ENCODE measurements at regions not wholly inside any gene's neighbourhood (a gene's known extent, or its start where the extent isn't known, plus 50 kb on each side); places are given as distances from the start of the nearest gene placed in this dataset.
"Not testable (repeated sequence)": the region's sequence is repeated elsewhere in the genome, so short reads cannot be mapped to it uniquely, and the experiment has no call there.

GRCh38 chr1:191709215-191709614 lies 449.0 kb upstream of the RGS18 start:
- TF ChIP-seq CTCF (IDR thresholded peaks at IDR 0.05; ENCODE audit: low read depth, low read length, poor library complexity, severe bottlenecking), result no peak
- TF ChIP-seq EZH2phosphoT487 (IDR thresholded peaks at IDR 0.05; ENCODE audit: borderline replicate concordance, low read length), result no peak
- Histone ChIP-seq H3K36me3 (ENCODE audit: control insufficient read depth, low read length) (no peaks in the 10 kb centered on the region), H3K27ac (ENCODE audit: low read depth, low read length) (no peak overlapping the region), H3K4me2 (ENCODE audit: low read length) (no peak overlapping the region), H3K9me2 (replicated peaks; ENCODE audit: control insufficient read depth, low read length) (no peaks in the 10 kb centered on the region), H3K4me1 (ENCODE audit: control insufficient read depth, low read length) (no peaks in the 10 kb centered on the region), H3K4me3 (ENCODE audit: low read length) (no peak overlapping the region), H3K27me3 (ENCODE audit: control insufficient read depth, low read length) (no peaks in the 10 kb centered on the region), H4K20me1 (ENCODE audit: control insufficient read depth, insufficient read depth, low read depth, low read length) (no peaks in the 10 kb centered on the region), H3F3A (ENCODE audit: control insufficient read depth, insufficient read depth) (no peaks in the 10 kb centered on the region), H3K79me2 (ENCODE audit: control insufficient read depth, low read length) (no peaks in the 10 kb centered on the region), H3K9me3 (ENCODE audit: control insufficient read depth, insufficient read depth, low read length) (no peaks in the 10 kb centered on the region)

- no peaks in the 10 kb centered on the region for H3K79me2 ChIP-seq (ENCODE audit: control insufficient read depth, low read length)
- H3K9me2 ChIP-seq (replicated peaks; ENCODE audit: control insufficient read depth, low read length), result no peaks in the 10 kb centered on the region
- TF ChIP-seq CTCF (IDR thresholded peaks at IDR 0.05; ENCODE audit: low read depth, low read length, poor library complexity, severe bottlenecking), result no peak
- TF ChIP-seq EZH2phosphoT487 (IDR thresholded peaks at IDR 0.05; ENCODE audit: borderline replicate concordance, low read length), result no peak
- no peaks in the 10 kb centered on the region for H3F3A ChIP-seq (ENCODE audit: control insufficient read depth, insufficient read depth)
- H3K4me2 ChIP-seq (ENCODE audit: low read length), result no peak overlapping the region
- H4K20me1 ChIP-seq (ENCODE audit: control insufficient read depth, insufficient read depth, low read depth, low read length), result no peaks in the 10 kb centered on the region
- no peaks in the 10 kb centered on the region for H3K9me3 ChIP-seq (ENCODE audit: control insufficient read depth, insufficient read depth, low read length)
- no peaks in the 10 kb centered on the region for H3K36me3 ChIP-seq (ENCODE audit: control insufficient read depth, low read length)
- no peaks in the 10 kb centered on the region for H3K4me1 ChIP-seq (ENCODE audit: control insufficient read depth, low read length)
- H3K27ac ChIP-seq (ENCODE audit: low read depth, low read length), result no peak overlapping the region
- H3K27me3 ChIP-seq (ENCODE audit: control insufficient read depth, low read length), result no peaks in the 10 kb centered on the region
- H3K4me3 ChIP-seq (ENCODE audit: low read length), result no peak overlapping the region
Measured at GRCh38 chr1:191711961-191712360, 446.3 kb upstream of the RGS18 start.

GRCh38 chr1:191714845-191715244 lies 443.4 kb upstream of the RGS18 start:
- H3K9me2 ChIP-seq (replicated peaks; ENCODE audit: control insufficient read depth, low read length), result no peaks in the 10 kb centered on the region
- no peak overlapping the region for H3K27ac ChIP-seq (ENCODE audit: low read depth, low read length)
- no peak overlapping the region for H3K4me2 ChIP-seq (ENCODE audit: low read length)
- no peaks in the 10 kb centered on the region for H3K9me3 ChIP-seq (ENCODE audit: control insufficient read depth, insufficient read depth, low read length)
- H4K20me1 ChIP-seq (ENCODE audit: control insufficient read depth, insufficient read depth, low read depth, low read length), result no peaks in the 10 kb centered on the region
- no peak overlapping the region for H3K4me3 ChIP-seq (ENCODE audit: low read length)
- H3F3A ChIP-seq (ENCODE audit: control insufficient read depth, insufficient read depth), result no peaks in the 10 kb centered on the region
- TF ChIP-seq CTCF (IDR thresholded peaks at IDR 0.05; ENCODE audit: low read depth, low read length, poor library complexity, severe bottlenecking) (no peak), EZH2phosphoT487 (IDR thresholded peaks at IDR 0.05; ENCODE audit: borderline replicate concordance, low read length) (no peak)
- H3K4me1 ChIP-seq (ENCODE audit: control insufficient read depth, low read length), result no peaks in the 10 kb centered on the region
- H3K36me3 ChIP-seq (ENCODE audit: control insufficient read depth, low read length), result no peaks in the 10 kb centered on the region
- H3K79me2 ChIP-seq (ENCODE audit: control insufficient read depth, low read length), result no peaks in the 10 kb centered on the region
- H3K27me3 ChIP-seq (ENCODE audit: control insufficient read depth, low read length), result no peaks in the 10 kb centered on the region

- no peaks in the 10 kb centered on the region for H3K4me1 ChIP-seq (ENCODE audit: control insufficient read depth, low read length)
- H3K9me2 ChIP-seq (replicated peaks; ENCODE audit: control insufficient read depth, low read length), result no peaks in the 10 kb centered on the region
- H3K27me3 ChIP-seq (ENCODE audit: control insufficient read depth, low read length), result no peaks in the 10 kb centered on the region
- no peaks in the 10 kb centered on the region for H3F3A ChIP-seq (ENCODE audit: control insufficient read depth, insufficient read depth)
- no peaks in the 10 kb centered on the region for H3K36me3 ChIP-seq (ENCODE audit: control insufficient read depth, low read length)
- no peaks in the 10 kb centered on the region for H4K20me1 ChIP-seq (ENCODE audit: control insufficient read depth, insufficient read depth, low read depth, low read length)
- no peaks in the 10 kb centered on the region for H3K9me3 ChIP-seq (ENCODE audit: control insufficient read depth, insufficient read depth, low read length)
- H3K4me3 ChIP-seq (ENCODE audit: low read length), result no peak overlapping the region
- H3K4me2 ChIP-seq (ENCODE audit: low read length), result no peak overlapping the region
- no peak for TF ChIP-seq CTCF (IDR thresholded peaks at IDR 0.05; ENCODE audit: low read depth, low read length, poor library complexity, severe bottlenecking)
- TF ChIP-seq EZH2phosphoT487 (IDR thresholded peaks at IDR 0.05; ENCODE audit: borderline replicate concordance, low read length), result no peak
- H3K27ac ChIP-seq (ENCODE audit: low read depth, low read length), result no peak overlapping the region
- H3K79me2 ChIP-seq (ENCODE audit: control insufficient read depth, low read length), result no peaks in the 10 kb centered on the region
Measured at GRCh38 chr1:191729742-191730141, 428.5 kb upstream of the RGS18 start.

- H3K27ac ChIP-seq (ENCODE audit: low read depth, low read length); H3K4me3 ChIP-seq (ENCODE audit: low read length); H3K4me1 ChIP-seq (ENCODE audit: control insufficient read depth, low read length); H3K36me3 ChIP-seq (ENCODE audit: control insufficient read depth, low read length); H4K20me1 ChIP-seq (ENCODE audit: control insufficient read depth, insufficient read depth, low read depth, low read length); H3F3A ChIP-seq (ENCODE audit: control insufficient read depth, insufficient read depth); H3K79me2 ChIP-seq (ENCODE audit: control insufficient read depth, low read length); H3K27me3 ChIP-seq (ENCODE audit: control insufficient read depth, low read length); H3K9me3 ChIP-seq (ENCODE audit: control insufficient read depth, insufficient read depth, low read length); H3K4me2 ChIP-seq (ENCODE audit: low read length); H3K9me2 ChIP-seq (replicated peaks; ENCODE audit: control insufficient read depth, low read length): not testable (repeated sequence)
Measured at GRCh38 chr1:191731608-191732302, 426.5 kb upstream of the RGS18 start.
